RKO (cell line): ENCODE measurements at regions not wholly inside any gene's neighbourhood (a gene's known extent, or its start where the extent isn't known, plus 50 kb on each side); places are given as distances from the start of the nearest gene placed in this dataset.

Experiments used
- DNase-seq: peaks from one replicate; pipeline ENCODE4 v3.0.0-alpha.2; 2016; ENCODE audit warnings: low spot score

DNA sequence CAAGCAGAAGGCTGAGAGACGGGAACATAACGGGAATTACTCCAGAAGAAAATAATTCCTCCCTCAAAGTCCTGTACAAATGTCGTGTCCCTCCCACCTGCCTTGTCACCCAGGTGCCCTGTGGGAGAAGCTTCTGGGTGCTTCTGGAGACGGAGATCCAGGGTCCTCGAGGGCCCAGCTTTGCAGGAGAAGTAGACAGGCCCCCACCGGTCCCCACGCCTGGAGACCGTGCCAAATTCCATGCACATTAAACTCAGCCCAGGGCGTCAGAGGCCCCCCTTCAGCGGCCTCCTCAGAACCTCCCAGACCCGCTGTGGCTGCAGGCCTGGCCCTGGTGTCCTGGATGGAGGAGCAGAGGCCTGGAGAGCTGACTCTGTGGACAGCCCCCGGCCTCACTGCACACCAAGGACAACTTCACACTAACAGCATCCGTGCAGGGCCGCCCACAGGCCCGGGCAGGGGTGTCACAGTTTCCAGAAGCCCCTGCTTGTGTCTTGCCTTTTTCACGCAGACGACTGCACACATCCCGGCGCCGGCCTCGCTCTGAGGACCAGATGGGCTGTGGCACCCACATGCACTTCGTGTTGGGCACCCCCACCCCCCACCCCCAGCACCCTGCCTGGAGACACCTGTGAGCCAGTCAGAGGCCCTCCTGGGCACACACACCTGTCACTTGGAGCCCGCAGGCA is 734.3 kb downstream of the BRD1 start:
- DNase-seq, result no peak

GRCh38 chr22:49092716-49093115 is 735.0 kb downstream of the BRD1 start:
- no peak for DNase-seq

DNA sequence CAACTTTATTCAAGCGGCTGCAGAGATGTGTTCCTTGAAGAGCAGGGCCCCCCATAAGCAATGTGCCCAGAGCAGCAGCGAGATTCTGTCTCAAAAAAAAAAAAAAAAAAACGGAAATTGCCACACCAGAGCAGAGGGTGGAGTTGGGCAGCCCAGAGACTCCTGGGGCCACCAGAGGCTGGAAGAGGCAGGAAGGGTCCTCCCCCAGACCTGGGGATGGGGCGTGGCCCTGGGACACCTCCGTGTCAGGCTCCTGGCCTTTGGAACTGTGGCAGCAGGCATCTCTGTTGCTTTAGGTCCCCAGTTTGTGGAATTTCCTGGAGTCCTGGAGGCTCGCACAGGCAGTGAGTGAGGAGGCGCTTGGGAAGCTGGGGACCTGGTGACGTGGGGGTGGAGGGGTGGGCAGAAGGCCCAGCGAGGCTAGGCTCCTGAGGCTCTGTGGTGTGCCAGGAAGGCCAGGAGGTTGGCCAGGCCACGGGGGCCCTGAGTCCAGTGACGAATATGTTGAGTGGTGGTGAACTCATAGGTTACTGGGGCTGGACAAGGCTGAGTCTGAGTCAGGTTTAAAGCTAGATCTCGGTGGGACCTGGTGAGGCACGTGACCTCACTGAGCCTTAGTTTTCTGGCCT is 735.6 kb downstream of the BRD1 start:
- peak; percentile 3 for DNase-seq

- no peak for DNase-seq
Measured at GRCh38 chr22:49091451-49091850, 736.2 kb downstream of the BRD1 start.

DNA sequence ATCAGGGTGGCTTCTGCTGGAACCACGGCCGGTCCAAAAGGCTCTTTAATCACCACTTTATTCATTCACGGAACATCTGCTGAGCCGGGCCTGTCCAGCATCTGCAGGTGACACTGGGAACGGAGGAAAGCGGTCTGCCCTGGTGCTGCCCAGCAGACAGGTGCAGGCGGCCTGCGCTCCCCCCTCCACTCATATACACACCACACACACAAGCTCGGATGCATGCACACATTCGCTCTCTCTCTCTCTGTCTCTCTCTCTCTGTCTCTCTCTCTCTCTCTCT is 736.9 kb downstream of the BRD1 start:
- DNase-seq, result no peak

DNA sequence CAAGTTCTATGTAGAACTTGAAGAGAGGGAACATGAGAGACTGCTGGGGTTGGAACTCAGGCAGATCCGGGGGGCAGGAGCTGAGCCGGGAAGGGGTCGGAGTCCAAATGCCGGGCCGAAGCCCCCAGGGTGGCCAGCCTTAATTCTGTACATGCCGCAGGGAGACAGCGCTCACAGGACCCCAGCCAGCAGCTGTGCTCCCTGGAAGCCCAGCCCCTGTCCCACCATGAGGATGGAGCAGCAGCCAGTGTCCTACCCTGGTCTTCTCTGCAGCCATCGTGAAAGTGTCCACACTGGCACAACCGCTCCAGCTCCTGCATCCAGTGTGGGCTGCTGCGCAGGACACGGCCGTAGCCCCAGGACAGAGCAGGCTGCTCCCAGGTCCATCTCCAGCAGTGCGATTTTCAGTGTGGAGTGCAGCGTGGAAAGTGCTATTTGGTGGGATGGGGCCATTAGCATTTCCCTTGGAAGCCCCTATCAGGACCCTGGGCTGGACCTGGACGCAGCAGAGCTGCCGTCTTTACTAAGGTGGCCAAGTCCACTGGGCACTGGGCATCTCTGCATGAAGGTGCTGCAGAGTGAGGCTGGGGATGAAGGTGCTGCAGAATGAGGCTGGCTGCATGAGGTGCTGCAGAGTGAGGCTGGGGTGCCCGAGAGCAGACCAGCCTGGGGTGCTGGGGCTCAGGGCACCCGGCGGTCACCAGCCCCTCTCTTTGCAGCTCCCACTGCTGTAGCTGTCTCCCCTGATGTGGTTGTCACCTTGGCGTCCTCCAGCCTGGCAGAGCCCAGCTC is 737.4 kb downstream of the BRD1 start:
- DNase-seq, result no peak

DNA sequence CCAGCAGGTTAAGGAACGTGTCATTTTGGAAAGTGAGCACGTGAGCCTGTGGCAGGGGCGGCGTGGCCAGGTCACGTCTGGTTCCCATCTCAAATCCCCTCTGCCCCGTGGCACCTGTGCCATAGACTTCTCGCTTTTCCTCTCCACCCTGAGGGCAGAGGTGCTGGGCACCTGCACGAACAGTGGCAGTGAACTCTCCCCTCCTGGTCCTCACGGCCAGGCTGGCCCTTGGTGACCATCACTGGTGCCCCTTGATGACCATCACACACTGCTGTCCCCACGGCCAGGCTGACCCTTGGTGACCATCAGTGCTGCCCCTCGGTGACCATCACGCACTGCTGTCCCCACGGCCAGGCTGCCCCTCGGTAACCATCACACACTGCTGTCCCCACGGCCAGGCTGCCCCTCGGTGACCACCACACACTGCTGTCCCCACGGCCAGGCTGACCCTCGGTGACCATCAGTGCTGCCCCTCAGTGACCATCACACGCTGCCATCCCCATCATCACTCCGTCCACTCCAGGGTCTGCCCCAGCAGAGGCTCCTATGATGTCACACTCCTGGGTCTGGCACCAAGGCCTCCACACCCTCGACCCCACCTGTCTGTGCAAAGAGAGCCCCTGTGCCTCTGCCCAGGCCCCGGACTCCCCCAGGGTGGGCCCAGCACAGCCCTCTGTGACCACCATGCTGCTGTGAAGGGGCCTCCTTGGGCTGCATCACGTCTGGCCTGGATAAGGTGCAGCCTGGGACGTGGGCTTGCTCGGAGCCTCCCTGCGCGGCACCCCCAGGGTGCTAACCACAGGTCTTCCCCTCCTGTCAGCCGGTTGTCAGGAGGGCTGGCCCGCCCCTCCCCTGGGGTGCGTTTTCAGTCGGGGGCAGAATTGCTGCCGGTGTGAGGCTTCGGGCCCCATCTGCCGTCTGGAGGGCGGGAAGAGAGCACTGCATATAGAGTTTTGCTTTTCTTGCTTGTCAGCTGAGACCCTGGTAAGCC is 738.6 kb downstream of the BRD1 start:
- no peak for DNase-seq

DNA sequence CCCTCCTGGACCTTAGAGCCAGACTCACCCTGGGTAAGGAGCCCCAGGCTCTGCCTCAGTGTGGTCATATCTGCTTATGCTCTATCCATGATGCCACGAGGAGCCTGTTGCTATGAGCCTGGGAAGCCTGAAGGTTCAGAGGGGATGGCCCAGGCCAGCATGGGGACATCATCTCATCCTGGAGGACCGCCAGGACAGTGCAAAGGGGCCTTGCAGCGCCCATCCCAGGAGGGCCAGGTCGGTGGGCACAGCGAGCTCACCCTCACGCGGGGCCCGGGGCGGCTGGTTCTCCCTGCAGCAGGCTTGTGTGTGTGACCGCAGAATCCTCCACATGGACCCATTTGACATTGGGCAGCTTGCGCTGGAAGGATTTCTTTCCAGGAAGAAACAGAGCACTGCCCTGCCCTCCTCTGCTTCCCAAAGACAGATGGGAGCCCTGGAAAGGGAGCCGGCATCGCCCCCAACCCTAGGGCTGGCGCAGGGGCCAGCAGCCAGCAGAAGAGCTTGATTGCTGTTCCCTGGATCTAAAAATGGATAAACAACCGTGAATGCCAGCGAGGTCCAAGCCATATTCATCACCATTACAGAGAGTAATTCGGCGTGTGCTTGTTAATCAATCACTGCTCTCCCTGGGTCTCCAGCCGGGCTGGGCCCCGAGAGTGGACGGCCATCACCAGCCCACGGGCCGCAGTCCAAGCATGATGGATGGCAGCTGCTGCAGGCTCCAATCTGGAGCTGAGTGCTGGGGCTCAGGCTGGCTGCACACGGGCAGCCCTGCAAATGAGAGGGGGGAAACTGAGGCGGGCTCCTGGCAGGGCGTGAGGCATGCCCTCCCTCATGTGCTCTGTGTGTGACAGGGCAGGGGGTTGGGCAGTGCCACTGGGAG is 739.7 kb downstream of the BRD1 start:
- DNase-seq, result no peak

DNA sequence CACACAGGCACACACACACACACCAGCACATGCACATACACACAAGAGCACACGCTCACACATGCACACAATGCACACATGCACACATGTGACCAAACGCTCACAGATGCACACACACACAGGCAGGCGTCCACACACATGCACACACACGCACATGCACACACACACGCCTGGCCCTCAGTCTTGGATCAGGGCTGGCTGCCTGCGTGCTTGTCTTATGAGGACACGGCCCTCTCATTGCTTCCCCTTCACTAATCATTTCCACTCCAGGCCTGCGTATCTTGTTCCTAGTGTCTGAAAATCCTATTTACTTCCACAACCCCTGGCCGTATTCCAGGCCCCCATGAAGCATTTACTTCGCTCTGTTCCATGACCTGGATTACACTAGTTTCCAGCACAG is 740.5 kb downstream of the BRD1 start:
- DNase-seq, result no peak

DNA sequence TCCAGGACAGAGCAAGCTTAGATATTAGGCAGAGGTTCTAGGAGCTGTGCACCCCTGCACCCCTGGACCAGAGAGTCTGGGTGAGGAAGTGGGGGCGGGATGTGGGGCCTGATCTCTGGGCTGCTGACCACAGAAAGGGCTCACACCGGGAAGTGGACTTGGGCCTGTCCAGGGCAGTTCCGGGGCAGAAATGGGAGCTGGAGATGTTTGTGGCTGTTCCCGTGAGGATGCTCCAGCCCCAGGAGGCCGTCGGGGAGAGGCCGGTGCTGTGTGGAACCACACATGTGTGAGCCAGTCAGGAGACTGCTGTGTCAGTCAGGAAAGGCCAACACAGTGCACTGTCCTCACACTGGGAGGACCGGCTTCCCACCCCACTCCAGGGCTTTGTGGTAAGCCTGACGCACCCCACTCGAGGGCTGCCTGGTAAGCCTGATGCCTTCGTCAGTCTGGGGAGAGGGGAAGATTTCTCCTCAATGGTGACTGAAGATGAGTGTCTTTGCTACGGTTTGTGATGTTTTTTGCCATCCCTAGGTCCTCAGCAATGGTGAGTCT is 741.0 kb downstream of the BRD1 start:
- no peak for DNase-seq

DNA sequence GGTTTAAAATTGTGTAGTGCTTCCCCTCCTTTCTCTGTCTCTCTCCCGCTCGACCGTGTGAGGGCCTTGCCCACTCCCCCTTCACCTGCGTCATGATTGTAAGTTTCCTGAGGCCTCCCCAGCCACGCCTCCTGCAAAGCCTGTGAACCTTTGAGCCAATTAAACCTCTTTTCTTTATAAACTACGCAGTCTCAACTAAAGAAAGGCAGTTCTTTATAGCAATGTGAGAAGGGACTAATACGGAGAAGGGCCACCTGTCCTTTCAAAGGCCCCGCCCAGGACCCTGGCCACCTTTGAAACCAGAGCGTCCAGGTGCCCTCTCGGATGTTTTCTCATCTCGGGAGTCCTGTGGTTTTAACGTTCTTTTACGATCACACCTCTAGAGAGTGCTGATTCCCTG is 741.5 kb downstream of the BRD1 start:
- DNase-seq, result no peak

GRCh38 chr22:49084206-49084605 is 743.5 kb downstream of the BRD1 start:
- no peak for DNase-seq

- no peak for DNase-seq
Measured at GRCh38 chr22:49083607-49084006, 744.1 kb downstream of the BRD1 start.

GRCh38 chr22:49082451-49082850 is 745.2 kb downstream of the BRD1 start:
- no peak for DNase-seq

DNA sequence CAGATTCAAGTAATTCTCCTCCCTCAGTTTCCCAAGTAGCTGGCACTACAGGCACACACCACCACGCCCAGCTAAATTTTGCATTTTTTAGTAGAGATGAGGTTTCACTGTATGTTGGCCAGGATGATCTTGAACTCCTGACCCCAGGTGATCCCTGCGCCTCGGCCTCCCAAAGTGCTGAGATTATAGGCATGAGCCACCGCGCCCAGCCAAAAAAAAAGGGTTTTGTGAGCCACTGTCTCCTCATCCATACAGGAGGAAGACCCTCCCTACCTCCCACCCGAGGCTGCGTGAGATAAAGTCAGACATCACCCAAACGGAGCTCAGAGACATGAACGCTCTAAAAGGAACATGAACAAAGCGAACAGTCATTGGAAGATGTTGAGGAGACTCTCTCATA is 745.7 kb downstream of the BRD1 start:
- DNase-seq, result no peak

DNA sequence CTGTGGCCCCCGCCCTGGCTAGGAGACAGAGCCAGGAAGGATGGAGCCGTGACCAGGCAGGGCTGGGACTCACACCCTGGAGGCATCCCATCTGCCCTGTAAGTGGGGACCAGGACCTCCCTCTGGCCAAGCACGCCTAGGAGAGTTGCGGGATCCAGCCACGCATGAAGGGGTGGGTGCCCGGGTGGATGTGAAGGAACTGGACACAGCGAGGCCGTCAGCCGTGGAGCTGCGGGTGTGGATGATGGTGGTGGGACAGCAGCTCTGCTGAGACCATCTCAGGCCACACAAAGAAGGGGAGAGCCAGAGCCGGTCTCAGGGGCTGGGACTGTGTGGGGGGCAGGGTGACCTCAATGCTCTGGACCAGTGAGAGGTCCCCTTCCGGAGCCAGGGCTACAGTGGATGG is 746.4 kb downstream of the BRD1 start:
- no peak for DNase-seq

DNA sequence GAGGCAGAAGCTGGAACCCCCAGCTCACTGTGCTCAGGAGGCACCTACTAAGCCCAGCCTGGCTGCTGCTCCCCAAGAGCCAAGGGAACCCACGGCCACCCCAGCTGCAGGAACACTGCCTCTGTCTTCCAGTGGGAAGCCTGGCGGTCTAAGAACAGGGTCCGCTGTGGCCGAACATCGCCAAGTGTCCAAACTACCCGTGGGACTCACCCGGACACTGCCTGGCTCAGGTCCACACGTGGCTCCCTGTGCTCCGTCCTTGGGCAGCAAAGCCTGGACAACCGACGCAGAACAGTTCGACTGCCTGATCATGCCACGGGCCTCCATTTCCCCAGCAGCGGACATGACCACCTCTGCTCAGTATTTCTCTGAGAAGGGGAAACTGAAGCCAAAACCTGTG is 747.0 kb downstream of the BRD1 start:
- DNase-seq, result no peak

DNA sequence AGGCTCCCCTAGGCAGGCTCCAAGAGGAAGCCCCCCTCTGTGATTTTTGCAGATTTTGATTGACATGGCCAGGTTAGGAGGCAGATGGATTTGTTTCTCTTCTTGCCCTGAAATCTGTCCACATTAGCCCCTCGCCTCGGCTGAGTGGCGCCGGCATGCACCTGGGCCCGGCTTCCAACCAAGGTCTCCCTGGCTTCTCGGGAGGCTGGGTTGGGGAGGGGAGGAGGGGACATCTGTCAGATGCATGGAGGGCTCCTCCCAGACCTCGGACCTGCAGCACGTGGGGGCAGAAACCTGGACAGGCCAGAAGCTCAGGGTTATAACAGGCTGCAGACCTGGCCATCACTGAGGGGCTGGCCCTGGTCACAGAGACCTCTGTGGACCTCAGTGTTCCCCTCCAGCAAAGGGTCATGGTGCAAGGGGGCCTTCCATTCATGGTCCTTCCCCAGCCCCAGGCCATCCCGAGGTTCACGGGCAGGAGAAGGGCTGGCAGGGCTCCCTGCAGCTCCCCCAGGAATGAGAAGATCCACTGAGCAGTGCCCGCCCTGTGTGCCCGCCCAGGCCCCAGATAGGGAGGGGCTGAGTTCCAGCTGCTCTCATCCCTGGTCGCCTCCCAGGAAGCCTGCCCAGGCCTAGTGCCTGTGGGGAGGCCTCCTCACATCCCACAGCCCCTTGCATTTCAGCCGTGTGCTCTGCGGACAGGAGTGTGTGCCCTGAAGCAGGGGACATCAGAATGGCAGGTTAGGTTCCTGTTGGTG is 747.8 kb downstream of the BRD1 start:
- no peak for DNase-seq

DNA sequence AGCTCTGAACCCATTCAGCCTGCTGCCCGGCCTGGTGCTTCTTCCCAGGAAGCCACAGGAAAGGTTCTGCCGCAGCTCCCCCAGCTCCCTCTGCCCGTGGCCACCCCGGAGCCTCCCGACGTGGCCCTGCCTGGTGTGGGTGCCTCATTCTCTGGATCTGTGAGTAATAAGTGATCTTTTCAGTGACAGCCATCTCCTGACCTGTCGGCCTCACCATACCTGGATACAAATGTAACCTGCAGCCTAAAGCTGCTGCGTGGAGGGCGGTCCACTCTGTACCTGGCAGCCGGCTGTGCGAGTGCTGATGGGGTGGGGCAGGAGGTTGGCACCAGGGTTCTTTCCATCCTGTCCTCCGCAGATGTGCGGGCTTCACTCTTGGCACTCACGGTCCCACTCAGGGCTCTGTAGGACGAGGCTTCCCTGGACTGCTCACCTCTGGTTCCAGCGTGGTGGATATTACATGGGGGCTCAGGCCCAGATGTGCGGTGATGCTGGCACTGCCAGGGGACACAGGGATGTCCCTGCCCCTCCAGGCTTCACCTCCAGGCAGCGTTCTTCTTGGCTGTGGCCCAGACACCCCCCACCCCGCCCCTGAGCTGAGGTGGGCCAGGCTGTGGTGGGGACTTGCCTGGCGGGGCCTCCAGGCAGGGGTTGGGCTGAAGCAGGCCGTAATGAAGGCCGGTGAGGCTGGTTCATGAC is 748.5 kb downstream of the BRD1 start:
- DNase-seq, result no peak
